Activated naive CD4-positive, alpha-beta T cell (primary cell): ENCODE measurements at regions not wholly inside any gene's neighbourhood (a gene's known extent, or its start where the extent isn't known, plus 50 kb on each side); places are given as distances from the start of the nearest gene placed in this dataset.

Source experiments
- DNase-seq, 4 experiments: peaks; one replicate each; lab custom pipeline; 2025; lab: John Stamatoyannopoulos, UW

GRCh38 chr10:90321132-90321816, 536.6 kb downstream of the HTR7 start:
- DNase-seq: no peak

DNA sequence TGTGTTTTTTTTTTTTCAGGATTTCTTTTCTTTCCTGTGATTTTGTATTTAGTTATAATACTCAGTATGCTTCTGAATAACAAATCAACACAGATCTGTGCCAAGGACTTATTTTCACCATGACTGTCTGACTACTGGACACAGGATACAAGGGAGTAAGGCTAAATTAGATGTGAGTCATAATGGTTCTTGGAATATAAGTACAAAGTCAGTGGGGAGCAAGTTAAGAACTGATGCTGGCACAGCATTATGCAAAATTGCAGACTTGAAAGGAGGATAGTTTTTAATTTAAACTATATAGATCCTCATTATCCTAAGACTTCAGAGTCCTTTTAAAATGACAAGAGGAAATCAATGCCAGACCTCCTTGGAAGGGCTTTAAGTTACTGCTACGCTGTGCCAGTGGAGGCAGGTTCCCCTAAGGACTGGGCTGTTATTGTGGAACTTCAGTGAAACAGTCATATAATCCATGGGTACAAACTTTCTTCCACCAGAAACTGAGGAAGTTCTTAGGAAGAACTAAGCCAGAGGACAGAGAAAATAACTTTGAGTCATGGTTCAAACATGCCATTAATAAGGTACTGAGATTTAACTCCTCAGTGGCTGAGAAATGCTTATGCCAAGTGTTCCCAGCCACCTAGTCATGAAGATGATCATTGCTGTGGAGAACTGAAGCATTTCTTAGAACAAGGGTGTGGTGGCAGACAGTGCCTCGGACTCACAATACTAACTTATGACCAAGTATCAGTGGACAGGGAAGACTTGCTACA, 531.2 kb downstream of the HTR7 start:
- DNase-seq: no peak

DNA sequence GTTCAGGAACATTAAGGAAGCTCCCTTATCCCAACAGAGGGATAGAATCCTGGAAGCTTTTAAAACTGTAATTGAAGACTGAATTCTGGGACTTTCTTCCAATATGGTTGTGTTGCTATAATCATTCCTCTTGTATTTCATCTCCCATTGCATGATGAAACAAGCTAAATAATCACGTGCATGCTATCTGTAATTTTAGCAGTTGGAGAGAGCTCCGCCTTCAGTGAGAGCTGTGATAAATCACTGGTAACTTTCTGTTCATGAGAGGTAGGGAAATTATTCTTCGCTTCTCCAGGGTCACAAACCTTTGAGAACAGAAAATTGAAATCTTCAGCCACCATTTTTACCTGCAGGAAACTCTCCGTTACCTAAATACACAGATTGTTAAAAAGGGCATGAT, 530.2 kb downstream of the HTR7 start:
- no peak for DNase-seq

DNA sequence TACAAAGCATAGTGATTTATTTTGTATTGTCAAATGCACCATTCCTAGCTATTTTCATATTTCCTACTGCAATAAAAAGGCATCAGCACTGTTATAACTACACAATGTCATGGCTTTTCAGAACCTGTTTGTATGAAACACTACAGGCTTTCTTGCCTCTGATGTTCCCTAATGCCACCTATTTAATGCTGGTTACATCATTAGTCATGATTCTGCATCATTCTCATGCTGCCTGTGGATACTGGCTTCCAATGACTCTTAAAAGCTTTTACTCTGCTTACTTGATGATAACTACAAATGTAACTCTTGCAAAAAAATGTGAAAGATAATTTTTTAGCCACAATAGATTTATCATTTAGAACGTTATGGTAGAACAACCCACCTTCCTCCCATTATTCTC, 529.4 kb downstream of the HTR7 start:
- DNase-seq: no peak

DNA sequence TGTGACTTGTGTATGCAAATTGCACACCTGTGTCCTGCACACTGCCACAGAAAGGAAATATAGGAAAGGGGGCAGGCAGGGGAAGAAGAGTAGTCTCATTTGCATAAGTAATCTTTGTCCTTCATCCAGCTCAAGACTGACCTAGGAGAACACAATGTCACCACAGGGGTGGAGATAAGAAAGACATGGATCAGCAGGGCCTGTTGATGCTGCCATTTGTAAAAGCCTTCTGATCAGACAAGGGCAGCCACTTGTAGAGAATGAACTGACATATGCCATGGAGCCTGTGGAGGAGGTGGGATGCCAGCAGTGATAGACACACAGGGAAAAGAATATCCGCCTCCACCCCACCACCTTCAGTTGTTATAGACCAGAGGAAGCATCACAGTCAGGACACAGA, 528.9 kb downstream of the HTR7 start:
- no peak for DNase-seq

DNA sequence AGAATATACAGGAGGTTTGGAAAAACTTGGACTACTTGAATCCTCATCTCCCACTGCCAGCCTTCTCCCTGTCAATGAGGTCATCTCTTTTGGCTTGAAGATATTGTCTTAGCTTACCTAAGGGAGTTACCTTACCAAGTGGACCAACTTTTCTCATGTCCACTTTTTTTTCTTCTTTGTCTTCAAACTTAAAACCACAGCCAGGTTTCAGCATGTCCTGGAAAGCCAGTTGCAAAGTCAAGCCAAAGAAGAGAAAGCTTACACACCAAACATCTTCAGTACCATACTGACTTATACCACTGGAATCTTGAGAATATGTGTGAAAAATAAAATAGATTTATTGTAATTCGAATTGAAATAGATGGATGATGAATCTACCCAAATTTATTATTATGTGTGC, 520.5 kb downstream of the HTR7 start:
- DNase-seq: no peak

DNA sequence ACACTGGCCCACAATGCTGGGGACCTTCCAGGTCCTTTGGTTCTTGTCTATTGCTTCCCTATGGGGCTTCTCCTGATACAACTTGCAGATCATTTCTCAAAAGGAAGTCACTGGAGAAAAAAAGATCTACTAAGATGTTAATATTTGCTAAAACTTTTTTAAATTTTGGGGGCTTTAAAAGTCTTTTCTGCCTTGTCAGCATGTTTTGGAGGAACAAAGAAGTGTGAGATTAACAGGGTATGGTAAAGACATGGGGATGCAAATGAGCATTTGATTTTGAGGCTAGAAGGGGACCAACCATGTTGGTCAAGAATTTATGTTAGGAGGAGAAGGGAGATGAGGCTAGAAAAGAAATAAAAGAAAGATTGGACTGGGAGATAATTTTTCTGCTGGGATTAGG, 515.4 kb downstream of the HTR7 start:
- no peak for DNase-seq

- no peak for DNase-seq
Measured at GRCh38 chr10:90344226-90344625, 513.6 kb downstream of the HTR7 start.

- DNase-seq: no peak
Measured at GRCh38 chr10:90347239-90347638, 510.6 kb downstream of the HTR7 start.

DNA sequence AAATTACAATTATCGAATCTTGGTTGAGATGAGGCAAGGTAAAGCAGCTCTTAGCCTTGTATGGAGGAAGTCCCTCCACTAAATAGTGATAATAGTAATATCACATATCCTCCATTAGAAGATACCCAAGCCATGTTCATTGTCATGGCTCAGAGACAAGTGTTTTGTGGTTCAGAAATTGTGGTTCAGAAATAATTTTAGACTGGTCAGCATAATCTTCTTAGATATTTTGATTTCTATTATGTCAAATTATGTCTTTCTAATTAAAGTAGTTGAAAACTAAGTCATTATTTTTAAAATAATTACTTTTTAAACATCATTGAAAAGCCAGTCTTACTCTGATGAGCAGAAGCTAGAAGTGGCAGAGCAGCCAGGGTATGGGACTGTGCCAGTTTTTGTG, 507.7 kb downstream of the HTR7 start:
- no peak for DNase-seq

DNA sequence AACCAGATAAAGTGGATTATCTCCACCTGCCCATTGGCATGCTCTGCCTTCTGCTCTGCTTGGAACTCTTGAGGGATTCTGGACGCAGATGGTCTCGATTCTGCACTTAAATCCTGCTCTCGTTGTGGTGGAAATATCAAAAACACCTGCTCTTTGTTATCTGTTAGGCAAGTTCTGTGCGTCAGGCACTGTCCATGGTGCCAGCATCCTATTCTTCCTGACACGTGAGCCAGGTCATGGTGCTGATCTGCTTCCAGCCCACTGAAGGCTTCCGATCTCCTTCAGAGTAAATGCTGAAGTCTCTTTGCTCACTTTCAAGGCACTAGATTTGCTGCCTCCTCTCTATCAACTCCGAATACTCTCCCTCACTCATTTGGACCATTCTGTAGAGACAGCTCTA, 505.6 kb downstream of the HTR7 start:
- DNase-seq: no peak

DNA sequence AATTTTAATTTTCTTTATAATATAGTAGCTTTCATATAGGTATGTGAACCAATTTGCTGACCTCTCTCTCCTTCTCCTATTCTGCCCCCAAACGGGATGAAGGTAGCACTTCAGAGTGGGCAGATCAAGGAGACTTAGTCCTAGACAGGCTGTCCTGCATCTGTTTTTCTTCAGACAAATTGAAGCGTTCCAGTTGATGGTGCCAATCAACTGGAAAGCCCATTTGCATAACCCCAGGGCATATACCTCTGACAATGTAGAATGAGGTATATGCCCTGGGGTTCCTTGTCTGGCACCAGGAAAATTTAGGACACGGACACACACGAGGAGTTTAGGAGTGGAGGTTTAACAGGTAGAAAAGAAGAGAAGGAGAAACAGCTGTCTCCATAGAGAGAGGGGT, 502.9 kb downstream of the HTR7 start:
- DNase-seq: no peak

DNA sequence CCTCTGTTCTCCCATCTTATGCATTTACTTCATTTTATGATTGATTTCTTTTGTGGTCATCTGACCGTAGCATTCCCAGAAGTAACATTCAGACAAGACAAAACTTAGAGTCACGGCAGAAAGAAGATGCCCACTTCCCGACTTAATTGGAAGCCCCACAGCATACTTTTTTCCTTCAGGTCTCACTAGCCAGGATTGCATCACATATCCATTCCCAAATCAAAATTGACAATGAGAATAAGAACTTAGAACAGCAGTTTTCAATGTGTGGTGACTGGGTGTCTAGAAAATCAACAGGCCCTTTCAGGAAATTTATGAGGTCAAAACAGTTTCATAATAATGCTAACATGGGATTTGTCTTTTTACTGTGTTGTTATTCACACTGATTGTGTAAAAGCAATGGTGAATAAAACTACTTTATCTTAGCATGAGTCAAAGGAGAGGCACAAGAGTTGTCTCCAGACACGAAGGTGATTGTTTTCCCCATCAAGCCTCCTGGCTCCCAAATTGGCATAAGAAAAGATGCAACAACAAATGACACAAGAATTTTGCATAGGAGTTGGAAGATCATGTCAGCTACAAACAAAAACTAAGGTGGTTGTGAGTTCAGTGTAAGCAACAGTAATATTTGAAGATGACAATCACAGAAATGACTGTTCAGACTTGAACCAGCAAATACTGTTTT, 493.9 kb downstream of the HTR7 start:
- DNase-seq: no peak

GRCh38 chr10:90372451-90372850, 485.4 kb downstream of the HTR7 start:
- DNase-seq: no peak

DNA sequence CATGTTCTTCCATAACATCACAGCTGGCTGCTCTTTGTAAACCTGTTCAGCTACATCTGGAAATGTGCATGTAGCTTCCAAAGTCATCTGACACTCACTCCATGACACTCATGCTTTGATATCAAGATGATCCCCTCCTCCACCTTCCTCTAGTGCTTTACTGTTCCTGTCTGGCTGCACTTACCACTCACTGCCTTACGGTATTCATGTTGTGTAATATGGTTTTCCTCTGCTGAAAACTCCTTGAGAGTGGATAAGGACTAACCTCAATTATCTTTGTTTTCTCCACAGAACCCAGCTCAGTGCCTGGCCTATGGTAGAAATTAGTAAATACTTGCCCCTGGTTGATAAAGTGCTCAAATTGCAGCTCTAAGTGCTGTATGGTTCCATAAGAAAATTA, 483.9 kb downstream of the HTR7 start:
- no peak for DNase-seq

DNA sequence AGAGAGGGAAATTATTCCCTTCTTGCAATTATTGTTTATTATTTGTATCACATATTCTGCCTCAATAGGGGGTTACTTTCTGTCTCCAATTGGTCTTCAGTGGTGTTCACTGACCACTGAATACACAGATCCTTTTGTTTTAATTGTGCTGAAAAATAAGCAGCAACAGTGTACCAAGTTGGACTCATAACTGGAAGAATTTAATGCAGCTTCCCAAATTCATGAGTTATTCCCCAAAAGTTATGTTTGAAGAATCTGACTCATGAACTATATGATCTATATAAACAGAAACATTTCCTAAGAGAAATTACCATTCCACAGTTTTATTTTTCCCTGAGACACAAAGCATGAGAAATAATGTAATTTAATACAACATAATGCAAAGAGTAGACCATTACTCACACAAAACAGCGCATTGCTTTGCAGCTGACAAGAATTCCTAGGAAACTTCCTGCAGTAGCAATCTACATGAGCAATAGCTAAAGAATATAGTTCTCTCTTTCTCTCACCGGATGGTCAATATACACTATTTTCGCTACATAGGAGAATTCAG, 479.2 kb downstream of the HTR7 start:
- DNase-seq: no peak

- no peak for DNase-seq
Measured at GRCh38 chr10:90381468-90381867, 476.4 kb downstream of the HTR7 start.

DNA sequence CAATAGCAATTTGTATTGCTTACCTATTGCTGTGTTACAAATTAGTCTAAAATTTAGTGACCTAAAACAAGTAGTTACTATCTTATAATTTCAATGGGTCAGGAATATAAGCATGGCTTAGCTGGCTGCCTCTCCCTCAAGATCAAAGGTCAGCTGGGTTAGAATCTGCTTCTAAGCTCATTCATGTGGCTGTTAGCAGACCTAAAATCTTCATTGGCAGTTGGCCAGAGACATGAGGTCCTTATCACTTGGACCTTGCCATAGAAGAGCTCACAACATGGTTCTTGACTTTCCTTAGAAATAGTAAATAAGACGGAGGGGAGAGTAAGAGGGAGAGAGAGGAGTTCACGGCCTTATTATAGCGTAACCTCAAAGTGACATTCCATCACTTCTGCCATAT, 468.0 kb downstream of the HTR7 start:
- no peak for DNase-seq

- DNase-seq: no peak
Measured at GRCh38 chr10:90394311-90394710, 463.5 kb downstream of the HTR7 start.

GRCh38 chr10:90396721-90397120, 461.1 kb downstream of the HTR7 start:
- DNase-seq: no peak

GRCh38 chr10:90398566-90398965, 459.3 kb downstream of the HTR7 start:
- DNase-seq: no peak

DNA sequence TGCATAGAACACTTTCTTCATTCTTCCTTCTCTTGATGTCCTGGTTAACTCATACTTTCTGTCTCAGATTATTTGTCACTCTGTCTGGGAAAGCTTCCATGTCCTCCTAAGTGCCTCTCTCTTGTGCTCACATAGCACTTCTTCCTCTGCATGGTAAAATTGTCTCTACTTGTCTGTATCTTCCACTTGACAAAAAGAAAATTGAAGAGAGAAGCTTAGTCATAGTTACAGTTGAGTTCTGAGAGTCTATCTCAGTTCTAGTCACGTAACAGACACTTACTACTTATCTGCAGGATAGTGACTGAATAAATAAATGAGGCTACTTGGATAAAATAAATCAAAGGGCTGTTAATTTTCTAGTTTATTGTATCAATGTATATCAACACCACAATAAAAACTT, 458.1 kb downstream of the HTR7 start:
- DNase-seq: no peak
